Calu3 (cell line): ENCODE measurements at regions not wholly inside any gene's neighbourhood (a gene's known extent, or its start where the extent isn't known, plus 50 kb on each side); places are given as distances from the start of the nearest gene placed in this dataset.

Experiments
- BruUV-seq: library from RNA; stranded (reverse); fragments of 400-500 nt; replicated peaks from 2 replicates; lab custom pipeline; 2021; lab: Mats Ljungman, UMichigan
- CTCF ChIA-PET: fragments of 300-600 bp; sonication (Branson Sonifier 250); formaldehyde crosslinking; loops from one replicate; lab custom pipeline; 2022; ENCODE audit warnings: antibody characterized with exemption; lab: Charles Lee
- DNase-seq: peaks from one replicate; pipeline ENCODE4 v3.0.0; 2022
- H3K27ac Mint-ChIP-seq: one replicate; pipeline ENCODE4 v1.8.0; 2022; ENCODE audit warnings: mixed read lengths; ENCODE audit not compliant: unreplicated experiment
- H3K27me3 Mint-ChIP-seq: one replicate; pipeline ENCODE4 v1.8.0; 2022; ENCODE audit warnings: mixed read lengths; ENCODE audit not compliant: unreplicated experiment
- H3K36me3 Mint-ChIP-seq: one replicate; pipeline ENCODE4 v1.8.0; 2022; ENCODE audit warnings: mild to moderate bottlenecking, moderate library complexity, mixed read lengths; ENCODE audit not compliant: insufficient read depth, unreplicated experiment
- H3K4me1 Mint-ChIP-seq: one replicate; pipeline ENCODE4 v1.8.0; 2022; ENCODE audit warnings: mild to moderate bottlenecking, low read depth, mixed read lengths; ENCODE audit not compliant: unreplicated experiment
- H3K4me3 Mint-ChIP-seq: one replicate; pipeline ENCODE4 v1.8.0; 2022; ENCODE audit warnings: mild to moderate bottlenecking, low read depth, moderate library complexity, mixed read lengths; ENCODE audit not compliant: unreplicated experiment
- H3K9me3 Mint-ChIP-seq: one replicate; pipeline ENCODE4 v1.8.0; 2022; ENCODE audit warnings: low read depth, mixed read lengths; ENCODE audit not compliant: unreplicated experiment
- CTCF ChIP-seq: fragments of 200-600 bp; IDR thresholded peaks from one replicate; pipeline ENCODE4 v1.8.0; 2022; ENCODE audit warnings: antibody characterized with exemption; ENCODE audit not compliant: unreplicated experiment
- intact Hi-C: fragments of 100-400 bp; cut with micrococcal nuclease; formaldehyde crosslinking; loops from one replicate; pipeline ENCODE4 v1.10.0; 2022; ENCODE audit not compliant: unreplicated experiment

GRCh38 chr9:24436761-24437160 lies 108.9 kb downstream of the IZUMO3 start:
- Mint-ChIP-seq H3K4me1 (no peaks in the 10 kb centered on the region), H3K27ac (no peak overlapping the region), H3K27me3 (no peaks in the 10 kb centered on the region), H3K4me3 (no peak overlapping the region), H3K36me3 (no peaks in the 10 kb centered on the region), H3K9me3 (peaks cover 2% of the 10 kb centered on the region)
- TF ChIP-seq CTCF: no peak
- CTCF ChIA-PET: no interaction called here
- BruUV-seq: no TSS peak
- intact Hi-C loops: no loop called here
- DNase-seq: no peak

- intact Hi-C loops: no loop called here
- no peaks in the 10 kb centered on the region for H3K27me3 Mint-ChIP-seq
- DNase-seq: no peak
Measured at GRCh38 chr9:24434183-24434582, 111.5 kb downstream of the IZUMO3 start.

GRCh38 chr9:24416136-24416535 lies 129.6 kb downstream of the IZUMO3 start:
- H3K4me3 Mint-ChIP-seq: no peak overlapping the region
- TF ChIP-seq CTCF: no peak
- H3K4me1 Mint-ChIP-seq: no peaks in the 10 kb centered on the region
- H3K36me3 Mint-ChIP-seq: no peaks in the 10 kb centered on the region
- H3K9me3 Mint-ChIP-seq: peaks cover 12% of the 10 kb centered on the region
- H3K27ac Mint-ChIP-seq: no peak overlapping the region
- intact Hi-C loops: no loop called here
- CTCF ChIA-PET: no interaction called here
- BruUV-seq: no TSS peak
- no peaks in the 10 kb centered on the region for H3K27me3 Mint-ChIP-seq
- no peak for DNase-seq

More at GRCh38 chr9:24434183-24434582, 111.5 kb downstream of the IZUMO3 start:
- Mint-ChIP-seq H3K27ac (no peak overlapping the region), H3K36me3 (no peaks in the 10 kb centered on the region), H3K9me3 (peaks cover 2% of the 10 kb centered on the region), H3K4me1 (no peaks in the 10 kb centered on the region), H3K4me3 (no peak overlapping the region)
- CTCF ChIA-PET: no interaction called here
- BruUV-seq: no TSS peak
- no peak for TF ChIP-seq CTCF

- Mint-ChIP-seq H3K27ac (no peak overlapping the region), H3K36me3 (no peaks in the 10 kb centered on the region), H3K4me1 (no peaks in the 10 kb centered on the region), H3K9me3 (peaks cover 9% of the 10 kb centered on the region), H3K27me3 (no peaks in the 10 kb centered on the region), H3K4me3 (no peak overlapping the region)
- CTCF ChIA-PET: no interaction called here
- DNase-seq: no peak
- no peak for TF ChIP-seq CTCF
- intact Hi-C loops: no loop called here
- BruUV-seq: no TSS peak
Measured at GRCh38 chr9:24413651-24414050, 132.0 kb downstream of the IZUMO3 start.
